Activated naive CD4-positive, alpha-beta T cell treated with anti-CD3 and anti-CD28 coated beads for 36 hours (primary cell): ENCODE measurements at regions not wholly inside any gene's neighbourhood (a gene's known extent, or its start where the extent isn't known, plus 50 kb on each side); places are given as distances from the start of the nearest gene placed in this dataset.

Experiments
- CTCF ChIA-PET: fragments of 350-600 bp; sonication (Branson Sonifier 250); formaldehyde crosslinking; loops from one replicate; lab custom pipeline; 2021; ENCODE audit warnings: antibody characterized with exemption; lab: Charles Lee
- DNase-seq: peaks from one replicate; pipeline ENCODE4 v3.0.0-alpha.2; 2020
- H3K27ac Mint-ChIP-seq: one replicate; pipeline ENCODE4 v1.8.0; 2021; ENCODE audit warnings: mild to moderate bottlenecking, mixed read lengths
- H3K27me3 Mint-ChIP-seq: one replicate; pipeline ENCODE4 v1.8.0; 2021; ENCODE audit warnings: low read depth, mixed read lengths
- H3K36me3 Mint-ChIP-seq: one replicate; pipeline ENCODE4 v1.8.0; 2021; ENCODE audit warnings: low read depth, mixed read lengths
- H3K4me1 Mint-ChIP-seq: one replicate; pipeline ENCODE4 v1.8.0; 2021; ENCODE audit warnings: low read depth, mixed read lengths
- H3K4me3 Mint-ChIP-seq: one replicate; pipeline ENCODE4 v1.8.0; 2021; ENCODE audit warnings: mild to moderate bottlenecking, moderate library complexity, mixed read lengths
- H3K9me3 Mint-ChIP-seq: one replicate; pipeline ENCODE4 v1.8.0; 2021; ENCODE audit warnings: mixed read lengths
- intact Hi-C: fragments of 100-400 bp; cut with micrococcal nuclease; formaldehyde crosslinking; loops from one replicate; pipeline ENCODE4 v1.15.1; 2023

DNA sequence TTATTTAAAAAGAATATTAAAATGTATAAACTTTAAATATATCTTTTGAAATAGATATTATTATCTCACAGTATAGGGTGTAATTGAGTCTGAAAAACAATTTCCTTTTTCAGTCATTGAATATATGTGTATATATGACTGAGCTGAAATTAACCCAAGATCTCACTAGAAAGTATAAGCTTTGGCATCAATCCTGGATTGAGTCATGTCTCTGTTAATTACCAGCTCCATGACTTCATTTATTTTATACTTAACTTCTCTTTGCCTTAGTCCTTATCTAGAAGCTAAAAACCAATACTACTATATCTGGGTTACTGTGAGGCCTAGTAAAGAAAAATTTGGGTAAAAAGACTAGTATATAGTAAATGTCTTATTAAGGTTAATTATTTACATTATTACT lies 1020.3 kb downstream of the LRFN5 start:
- no peak overlapping the region for H3K4me3 Mint-ChIP-seq
- no peaks in the 10 kb centered on the region for H3K36me3 Mint-ChIP-seq
- no peaks in the 10 kb centered on the region for H3K4me1 Mint-ChIP-seq
- DNase-seq = no peak
- no peak overlapping the region for H3K27ac Mint-ChIP-seq
- CTCF ChIA-PET = no interaction called here
- intact Hi-C loops = no loop called here
- H3K27me3 Mint-ChIP-seq = no peaks in the 10 kb centered on the region
- H3K9me3 Mint-ChIP-seq = peaks cover 2% of the 10 kb centered on the region

DNA sequence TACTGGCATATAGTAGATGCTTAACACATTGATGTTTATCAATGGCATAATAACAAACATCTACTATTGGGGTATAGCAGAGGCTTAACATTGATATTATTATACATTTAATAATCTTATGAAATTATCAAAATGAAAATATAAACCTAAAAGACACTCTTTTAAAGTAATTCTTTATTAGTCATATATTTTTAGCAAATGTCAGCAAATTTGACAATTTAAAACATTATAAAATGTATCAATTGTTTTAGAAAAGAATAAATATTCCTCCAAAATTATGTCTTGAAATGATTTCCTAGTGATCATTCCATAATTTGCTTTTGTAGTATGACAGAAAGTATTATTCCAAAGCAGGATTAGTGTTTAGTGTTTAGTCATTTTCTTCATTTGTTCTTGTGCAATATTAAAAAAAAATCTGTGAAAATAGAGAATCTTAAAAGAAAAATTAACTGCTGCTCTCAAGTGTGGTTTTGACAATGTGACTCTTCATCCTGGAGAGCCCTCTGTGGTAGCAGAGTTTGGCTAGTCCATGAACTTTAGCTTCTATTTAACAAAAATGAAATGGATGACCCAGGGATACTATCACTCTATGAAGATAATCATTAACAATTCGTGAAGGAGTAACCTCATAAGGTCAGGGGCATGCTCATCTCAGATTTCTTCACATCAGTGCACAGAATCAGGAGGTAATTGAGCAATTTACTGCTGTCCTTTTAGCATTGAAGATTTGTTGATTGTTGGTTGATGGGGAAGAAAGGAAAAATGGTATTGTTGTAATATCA lies 1018.5 kb downstream of the LRFN5 start:
- Mint-ChIP-seq H3K4me3 (no peak overlapping the region), H3K36me3 (no peaks in the 10 kb centered on the region), H3K27ac (no peak overlapping the region), H3K9me3 (peaks cover 2% of the 10 kb centered on the region), H3K4me1 (no peaks in the 10 kb centered on the region), H3K27me3 (no peaks in the 10 kb centered on the region)
- CTCF ChIA-PET = no interaction called here
- intact Hi-C loops = no loop called here
- DNase-seq = no peak

DNA sequence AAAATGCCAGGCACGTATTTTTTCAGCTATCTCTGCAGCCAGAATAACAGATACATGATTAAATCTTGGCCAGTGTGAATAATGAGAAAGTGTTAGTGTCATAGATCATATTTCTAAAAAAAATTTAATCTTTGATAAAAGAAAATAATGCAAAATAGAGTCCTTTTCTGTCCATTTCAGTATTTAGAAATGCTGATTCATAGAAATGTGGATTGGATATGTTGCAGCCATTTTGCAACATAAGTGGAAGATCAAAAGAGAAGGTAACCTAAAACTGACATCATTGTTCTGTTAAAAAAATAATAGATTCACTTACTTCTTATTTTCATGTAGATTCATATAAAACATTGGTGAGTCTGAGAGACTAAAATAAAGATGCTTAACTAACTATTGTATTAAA lies 1010.3 kb downstream of the LRFN5 start:
- Mint-ChIP-seq H3K4me3 (no peak overlapping the region), H3K9me3 (peaks cover 2% of the 10 kb centered on the region)
- CTCF ChIA-PET = no interaction called here

DNA sequence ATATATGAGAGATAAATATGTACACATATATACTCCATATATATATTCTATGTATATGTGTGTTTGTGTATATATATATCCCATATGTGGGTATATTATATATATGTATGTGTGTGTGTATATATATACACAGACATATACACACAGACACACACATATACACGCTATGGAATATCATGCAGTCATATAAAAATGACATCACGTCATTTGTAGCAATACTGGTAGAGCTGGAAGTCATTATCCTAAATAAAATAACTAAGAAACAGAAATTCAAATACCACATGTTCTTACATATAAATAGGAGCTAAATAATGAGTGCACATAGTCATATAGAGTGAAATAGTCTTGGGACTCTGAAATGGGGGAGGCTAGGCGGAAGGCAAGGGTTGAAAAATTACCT lies 1000.2 kb downstream of the LRFN5 start:
- Mint-ChIP-seq H3K36me3 (no peaks in the 10 kb centered on the region), H3K4me3 (no peak overlapping the region), H3K4me1 (no peaks in the 10 kb centered on the region), H3K9me3 (peaks cover 3% of the 10 kb centered on the region), H3K27me3 (no peaks in the 10 kb centered on the region), H3K27ac (no peak overlapping the region)
- DNase-seq = no peak
- CTCF ChIA-PET = interaction anchor here (0.7 kb wide), 1 partner anchor 918 kb away, joined by 4 read pairs; no protein-coding TSS in a partner anchor
- intact Hi-C loops = no loop called here

More for the DNA sequence above, 1010.3 kb downstream of the LRFN5 start:
- H3K27me3 Mint-ChIP-seq = no peaks in the 10 kb centered on the region
- H3K27ac Mint-ChIP-seq = no peak overlapping the region
- H3K4me1 Mint-ChIP-seq = no peaks in the 10 kb centered on the region
- DNase-seq = no peak
- intact Hi-C loops = no loop called here
- H3K36me3 Mint-ChIP-seq = no peaks in the 10 kb centered on the region

DNA sequence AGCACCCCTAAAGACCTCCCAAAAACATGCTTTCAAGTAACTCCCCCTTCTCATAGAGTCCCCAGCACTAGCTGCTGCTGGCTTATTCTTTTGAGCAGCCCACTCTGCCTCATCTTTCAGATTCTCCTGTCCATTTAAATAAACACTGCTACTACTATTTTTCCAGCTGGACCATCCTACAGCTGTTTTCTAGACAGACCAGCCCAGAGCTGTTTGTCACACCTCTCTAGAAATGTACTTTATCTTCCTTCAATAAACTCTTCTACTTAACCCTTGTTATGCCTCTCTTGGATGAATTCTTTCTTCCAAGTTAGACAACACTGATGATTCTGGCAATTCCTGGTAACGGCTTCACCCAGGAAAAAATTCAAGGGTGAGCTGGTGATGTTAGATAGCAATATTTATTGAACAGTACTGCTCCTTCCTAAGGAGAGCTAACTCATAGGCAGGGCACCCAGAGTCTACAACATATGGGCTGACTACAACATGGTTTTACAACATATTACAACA lies 995.7 kb downstream of the LRFN5 start:
- CTCF ChIA-PET = no interaction called here
- H3K27ac Mint-ChIP-seq = no peak overlapping the region
- H3K27me3 Mint-ChIP-seq = no peaks in the 10 kb centered on the region
- peaks cover 3% of the 10 kb centered on the region for H3K9me3 Mint-ChIP-seq
- no peaks in the 10 kb centered on the region for H3K36me3 Mint-ChIP-seq
- DNase-seq = no peak
- H3K4me1 Mint-ChIP-seq = no peaks in the 10 kb centered on the region
- no peak overlapping the region for H3K4me3 Mint-ChIP-seq
- intact Hi-C loops = no loop called here

DNA sequence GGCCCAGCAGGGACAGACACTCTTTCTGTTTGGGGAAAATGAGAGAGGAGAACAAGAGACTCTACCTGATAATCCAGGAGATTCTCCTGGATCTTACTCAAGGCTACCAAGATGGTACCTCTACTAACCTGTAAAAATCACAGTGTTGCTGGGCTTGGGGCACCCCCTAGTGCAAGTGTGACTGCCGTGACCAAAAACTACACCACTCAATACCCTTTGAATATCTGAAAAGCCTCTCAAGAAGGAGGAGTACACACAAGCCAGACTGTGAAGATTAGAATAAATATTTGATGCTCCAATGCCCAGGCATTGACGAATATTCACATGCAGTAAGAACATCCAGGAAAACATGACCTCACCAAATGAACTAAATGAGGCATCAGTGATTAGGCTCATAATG lies 965.4 kb downstream of the LRFN5 start:
- CTCF ChIA-PET = no interaction called here
- H3K27ac Mint-ChIP-seq = no peak overlapping the region
- H3K4me3 Mint-ChIP-seq = no peak overlapping the region
- no peaks in the 10 kb centered on the region for H3K4me1 Mint-ChIP-seq
- H3K36me3 Mint-ChIP-seq = no peaks in the 10 kb centered on the region
- H3K9me3 Mint-ChIP-seq = peaks cover 25% of the 10 kb centered on the region
- intact Hi-C loops = no loop called here
- no peaks in the 10 kb centered on the region for H3K27me3 Mint-ChIP-seq
- no peak for DNase-seq

DNA sequence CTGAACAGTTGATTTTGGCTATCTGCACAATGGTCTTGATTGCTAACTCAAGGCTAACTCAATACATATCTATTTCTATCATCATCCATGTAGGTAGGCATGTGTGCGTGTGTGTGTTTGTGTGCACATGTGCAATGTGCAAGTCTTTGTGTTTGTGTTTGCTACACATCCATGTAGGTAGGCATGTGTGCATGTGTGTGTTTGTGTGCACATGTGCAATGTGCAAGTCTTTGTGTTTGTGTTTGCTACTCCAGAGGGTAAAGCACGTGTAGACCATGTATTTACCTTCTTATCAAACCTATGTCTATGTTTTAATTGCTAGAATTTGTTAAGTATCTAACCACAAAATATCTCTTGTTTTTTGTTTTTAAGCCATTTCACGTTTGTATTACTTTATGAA lies 962.6 kb downstream of the LRFN5 start:
- Mint-ChIP-seq H3K9me3 (peaks cover 6% of the 10 kb centered on the region), H3K27me3 (no peaks in the 10 kb centered on the region), H3K36me3 (no peaks in the 10 kb centered on the region), H3K27ac (no peak overlapping the region), H3K4me3 (no peak overlapping the region), H3K4me1 (no peaks in the 10 kb centered on the region)
- CTCF ChIA-PET = no interaction called here
- intact Hi-C loops = no loop called here
- no peak for DNase-seq

DNA sequence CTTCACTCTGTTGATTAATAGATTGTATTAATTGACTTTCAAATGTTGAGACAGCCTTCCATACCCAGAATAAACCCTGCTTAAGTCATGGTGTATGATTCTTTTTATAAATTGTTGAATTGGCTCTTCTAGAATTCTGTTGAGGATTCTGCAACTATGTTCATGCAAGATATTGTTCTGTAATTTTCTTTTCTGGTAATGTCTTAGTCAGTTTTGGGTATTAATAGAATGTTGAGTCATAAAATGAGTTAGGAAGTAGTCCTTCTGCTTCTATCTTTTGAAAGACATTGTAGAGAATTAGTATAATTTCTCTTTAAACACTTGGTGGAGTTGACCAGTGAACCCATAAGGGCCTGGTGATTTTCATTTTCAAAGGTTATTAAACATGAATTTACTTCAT lies 958.9 kb downstream of the LRFN5 start:
- no peak for DNase-seq
- CTCF ChIA-PET = no interaction called here
- Mint-ChIP-seq H3K27me3 (no peaks in the 10 kb centered on the region), H3K4me1 (no peaks in the 10 kb centered on the region), H3K27ac (no peak overlapping the region), H3K4me3 (no peak overlapping the region), H3K36me3 (no peaks in the 10 kb centered on the region), H3K9me3 (peaks cover 3% of the 10 kb centered on the region)
- intact Hi-C loops = no loop called here

DNA sequence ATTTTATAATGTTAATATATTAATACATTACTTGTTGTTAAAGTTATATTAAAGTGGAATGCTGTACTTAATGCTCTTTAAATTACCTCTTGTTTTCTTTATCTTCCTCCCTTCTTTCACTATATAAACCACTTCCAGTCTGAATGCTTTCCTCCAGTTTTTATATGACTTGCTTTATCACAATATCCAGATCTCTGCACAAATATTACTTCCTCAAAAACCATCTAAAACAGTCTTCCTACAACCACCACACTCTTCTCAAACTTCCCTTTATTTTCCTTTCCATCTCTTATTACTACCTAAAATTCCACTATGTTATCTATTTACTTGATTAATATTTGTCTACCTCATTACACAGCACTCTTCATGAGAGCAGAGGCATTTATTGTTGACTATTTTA lies 956.6 kb downstream of the LRFN5 start:
- Mint-ChIP-seq H3K36me3 (no peaks in the 10 kb centered on the region), H3K27ac (no peak overlapping the region), H3K9me3 (peaks cover 6% of the 10 kb centered on the region), H3K27me3 (no peaks in the 10 kb centered on the region), H3K4me1 (no peaks in the 10 kb centered on the region), H3K4me3 (no peak overlapping the region)
- CTCF ChIA-PET = no interaction called here
- DNase-seq = no peak
- intact Hi-C loops = no loop called here

DNA sequence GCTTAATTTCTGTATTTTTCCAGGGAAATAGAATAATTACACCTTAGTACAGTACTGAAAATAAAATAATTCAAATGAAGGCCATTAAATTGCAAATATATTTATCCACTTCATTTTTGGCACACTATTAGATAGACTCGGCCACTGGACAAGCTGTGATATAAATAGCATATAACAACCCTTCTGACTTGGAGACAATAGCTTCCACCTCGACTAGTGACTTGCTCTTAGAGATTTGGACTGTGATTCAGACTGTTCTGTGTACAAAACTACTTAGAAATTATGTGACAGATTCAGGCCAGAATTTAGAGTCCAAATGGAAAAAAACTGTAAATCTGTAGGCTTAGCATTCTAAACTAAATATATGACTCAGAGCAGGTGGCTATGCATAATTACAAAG lies 949.9 kb downstream of the LRFN5 start:
- CTCF ChIA-PET = no interaction called here
- Mint-ChIP-seq H3K27me3 (no peaks in the 10 kb centered on the region), H3K4me3 (no peak overlapping the region), H3K36me3 (no peaks in the 10 kb centered on the region), H3K27ac (no peak overlapping the region), H3K9me3 (peaks cover 7% of the 10 kb centered on the region), H3K4me1 (no peaks in the 10 kb centered on the region)
- intact Hi-C loops = no loop called here
- no peak for DNase-seq

DNA sequence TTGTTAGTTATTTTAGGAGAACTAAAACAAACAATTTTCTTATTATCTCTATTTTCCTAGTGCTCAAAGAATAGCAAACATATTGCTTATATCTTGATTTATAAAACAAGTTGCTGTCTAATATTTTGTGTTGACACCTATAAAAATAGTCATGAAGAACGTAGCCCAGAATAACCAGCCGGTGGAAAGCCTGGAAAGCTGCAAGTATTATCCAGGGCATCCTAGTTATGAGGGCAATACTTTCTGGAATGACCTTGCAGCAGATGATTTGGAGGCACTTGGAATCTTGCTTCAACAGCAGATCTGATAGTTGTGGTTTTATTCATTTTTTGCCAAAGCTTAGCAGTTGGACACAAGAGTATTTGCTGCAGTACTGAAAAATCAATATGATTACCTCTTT lies 948.7 kb downstream of the LRFN5 start:
- Mint-ChIP-seq H3K27ac (no peak overlapping the region), H3K4me3 (no peak overlapping the region), H3K9me3 (peaks cover 7% of the 10 kb centered on the region), H3K4me1 (no peaks in the 10 kb centered on the region), H3K36me3 (no peaks in the 10 kb centered on the region), H3K27me3 (no peaks in the 10 kb centered on the region)
- intact Hi-C loops = no loop called here
- no peak for DNase-seq
- CTCF ChIA-PET = interaction anchor here (0.6 kb wide), 1 partner anchor 85 kb away, joined by 4 read pairs; no protein-coding TSS in a partner anchor

DNA sequence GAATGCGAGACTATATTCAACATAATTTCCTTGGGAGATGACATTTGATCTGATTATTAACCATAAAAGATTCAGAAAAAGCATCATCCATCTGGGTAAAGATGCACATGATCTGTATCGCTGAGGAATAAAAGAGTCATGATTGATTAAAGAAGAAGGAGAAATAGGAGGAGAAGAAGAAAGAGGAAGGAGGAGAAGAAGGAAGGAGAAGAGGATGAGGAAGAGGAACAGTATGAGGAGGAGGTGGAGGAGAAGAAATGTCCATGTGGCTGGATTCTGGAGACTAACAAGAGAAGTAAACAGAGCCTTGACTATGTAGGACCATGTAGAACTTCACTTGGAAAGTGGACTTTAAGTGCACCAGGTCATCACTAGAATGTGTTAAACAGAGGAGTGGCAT lies 947.4 kb downstream of the LRFN5 start:
- Mint-ChIP-seq H3K36me3 (no peaks in the 10 kb centered on the region), H3K4me1 (no peaks in the 10 kb centered on the region), H3K27me3 (no peaks in the 10 kb centered on the region), H3K4me3 (no peak overlapping the region), H3K27ac (no peak overlapping the region), H3K9me3 (peaks cover 5% of the 10 kb centered on the region)
- CTCF ChIA-PET = no interaction called here
- no peak for DNase-seq
- intact Hi-C loops = loop anchor here (5.0 kb wide), 1 partner anchor 578 kb away; no protein-coding TSS in a partner anchor

DNA sequence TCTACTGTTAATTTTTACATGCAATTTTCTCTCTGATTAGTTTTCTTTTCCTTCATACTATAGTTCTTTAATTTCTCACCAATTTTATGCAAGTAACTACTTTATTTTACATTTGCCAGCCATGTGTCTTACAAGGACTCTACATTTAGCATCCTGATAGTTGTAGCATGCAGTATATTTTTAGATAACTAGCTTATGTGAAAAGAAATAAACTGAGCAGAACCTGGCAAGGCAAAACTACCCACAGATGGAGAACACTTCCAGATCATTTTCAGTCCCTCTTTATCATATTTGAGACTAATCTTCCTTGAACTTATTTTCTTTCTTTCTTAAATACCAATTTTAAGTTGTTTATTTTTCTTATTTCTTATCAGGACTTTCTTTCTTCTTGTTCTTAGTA lies 943.6 kb downstream of the LRFN5 start:
- Mint-ChIP-seq H3K27me3 (no peaks in the 10 kb centered on the region), H3K4me3 (no peak overlapping the region), H3K27ac (no peak overlapping the region), H3K9me3 (peaks cover 6% of the 10 kb centered on the region), H3K4me1 (no peaks in the 10 kb centered on the region), H3K36me3 (no peaks in the 10 kb centered on the region)
- intact Hi-C loops = loop anchor here (5.0 kb wide), 1 partner anchor 582 kb away; no protein-coding TSS in a partner anchor
- CTCF ChIA-PET = no interaction called here
- no peak for DNase-seq
